Lower leg skin (tissue), 4 donors: ENCODE measurements at regions not wholly inside any gene's neighbourhood (a gene's known extent, or its start where the extent isn't known, plus 50 kb on each side); places are given as distances from the start of the nearest gene placed in this dataset.

Source experiments
- DNase-seq, 2 donors: peaks; one replicate each; pipeline ENCODE4 v3.0.0-alpha.2; 2019; ENCODE audit warnings: low spot score in 2 of 2
- H3K4me3 ChIP-seq: fragments of 200-600 bp; sonication (generic); 2 replicates; pipeline ENCODE4 v1.5.1; 2017; ENCODE audit warnings: mild to moderate bottlenecking, low read depth; ENCODE audit not compliant: poor library complexity, severe bottlenecking
- POLR2A ChIP-seq, 2 donors: fragments of 450-650 bp; IDR thresholded peaks; one replicate each; pipeline ENCODE4 v1.6.1; 2016 to 2017; ENCODE audit warnings: antibody characterized with exemption in 2 of 2, mild to moderate bottlenecking in 1 of 2, moderate library complexity in 1 of 2
- WGBS, 2 donors: methylation state at CpG; one replicate each; pipeline ENCODE4 v1.1.5; 2018; 5-methylcytosine and 5-hydroxymethylcytosine counted together
- intact Hi-C: fragments of 100-400 bp; cut with DNase I; formaldehyde crosslinking; loops from one replicate; pipeline ENCODE4 v1.15.0; 2023; ENCODE audit warnings: low total_unique reads
- TF ChIP-seq, protein P1 (sequence below), 3 donors: fragments of 450-650 bp; IDR thresholded peaks; one replicate each; pipeline ENCODE4 v1.5.1; 2016; ENCODE audit warnings: antibody characterized with exemption in 3 of 3, mild to moderate bottlenecking in 3 of 3, moderate library complexity in 2 of 3

DNA sequence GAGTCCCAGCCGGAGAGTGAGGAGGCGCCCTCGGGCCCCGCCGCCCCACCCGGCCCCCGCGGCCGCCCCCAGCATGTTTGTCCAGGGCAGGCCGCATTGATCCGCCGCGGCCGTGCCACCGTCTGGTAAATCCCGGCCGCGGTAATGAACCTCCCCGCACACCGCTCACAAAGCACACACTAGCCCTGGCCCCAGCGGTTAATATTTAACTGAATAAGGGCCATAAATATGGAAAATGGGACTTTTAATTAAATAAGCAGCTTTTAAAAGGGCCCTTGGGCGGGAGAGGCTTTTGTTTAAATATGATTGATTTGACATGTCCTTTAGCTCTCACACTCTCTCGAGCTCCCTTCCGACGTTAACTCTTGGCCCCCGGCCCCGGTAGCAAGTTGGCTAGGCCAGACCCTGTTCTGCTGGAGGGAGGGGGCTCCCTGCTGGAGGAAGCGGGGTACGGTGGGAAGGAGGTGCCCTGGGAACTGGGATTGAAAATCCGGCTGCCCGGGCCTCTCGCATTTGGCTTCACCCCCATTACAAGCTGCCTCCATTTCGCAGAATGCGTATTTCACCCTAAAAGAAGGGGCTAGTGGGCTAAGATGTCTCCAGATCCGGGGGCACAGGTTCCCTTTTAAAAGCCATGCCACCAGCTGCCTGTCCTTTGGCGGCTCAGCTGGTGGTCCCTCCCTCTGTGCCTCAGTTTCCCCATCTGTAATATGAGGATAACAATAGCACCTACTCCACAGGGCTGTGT, 199.8 kb downstream of the RBM19 start:
- no peak overlapping the region for H3K4me3 ChIP-seq
- no peak for DNase-seq
- intact Hi-C loops, result no loop called here
- WGBS, 2 donors, result 60 to 65% methylated on average over 36 of the region's 36 CpGs
- TF ChIP-seq POLR2A (IDR thresholded peaks at IDR 0.05), result no peak
- TF ChIP-seq, protein P1, sequence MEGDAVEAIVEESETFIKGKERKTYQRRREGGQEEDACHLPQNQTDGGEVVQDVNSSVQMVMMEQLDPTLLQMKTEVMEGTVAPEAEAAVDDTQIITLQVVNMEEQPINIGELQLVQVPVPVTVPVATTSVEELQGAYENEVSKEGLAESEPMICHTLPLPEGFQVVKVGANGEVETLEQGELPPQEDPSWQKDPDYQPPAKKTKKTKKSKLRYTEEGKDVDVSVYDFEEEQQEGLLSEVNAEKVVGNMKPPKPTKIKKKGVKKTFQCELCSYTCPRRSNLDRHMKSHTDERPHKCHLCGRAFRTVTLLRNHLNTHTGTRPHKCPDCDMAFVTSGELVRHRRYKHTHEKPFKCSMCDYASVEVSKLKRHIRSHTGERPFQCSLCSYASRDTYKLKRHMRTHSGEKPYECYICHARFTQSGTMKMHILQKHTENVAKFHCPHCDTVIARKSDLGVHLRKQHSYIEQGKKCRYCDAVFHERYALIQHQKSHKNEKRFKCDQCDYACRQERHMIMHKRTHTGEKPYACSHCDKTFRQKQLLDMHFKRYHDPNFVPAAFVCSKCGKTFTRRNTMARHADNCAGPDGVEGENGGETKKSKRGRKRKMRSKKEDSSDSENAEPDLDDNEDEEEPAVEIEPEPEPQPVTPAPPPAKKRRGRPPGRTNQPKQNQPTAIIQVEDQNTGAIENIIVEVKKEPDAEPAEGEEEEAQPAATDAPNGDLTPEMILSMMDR (IDR thresholded peaks at IDR 0.05), result no peak

DNA sequence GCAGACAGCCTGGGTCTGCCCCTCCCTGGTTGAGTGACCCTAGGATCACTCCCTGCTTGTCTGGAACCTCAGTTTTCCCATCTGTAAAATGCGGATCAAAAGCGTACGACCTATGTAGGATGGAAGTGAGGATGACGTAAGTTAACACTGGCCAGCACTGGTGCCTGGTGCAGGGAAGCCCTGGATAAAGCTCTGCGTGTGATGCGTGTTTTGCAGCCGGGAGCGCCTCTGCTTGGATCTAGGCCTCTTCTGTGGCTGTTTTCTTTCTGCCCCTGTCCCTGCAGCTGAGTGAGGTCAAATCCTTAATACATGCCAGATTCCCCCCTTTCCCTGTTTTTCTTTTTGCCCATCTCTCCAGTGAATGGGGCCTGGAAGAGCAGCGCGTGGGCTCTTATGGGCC, 201.5 kb downstream of the RBM19 start:
- intact Hi-C loops, result no loop called here
- WGBS, 2 donors, result 76 to 79% methylated on average over 10 of the region's 10 CpGs

DNA sequence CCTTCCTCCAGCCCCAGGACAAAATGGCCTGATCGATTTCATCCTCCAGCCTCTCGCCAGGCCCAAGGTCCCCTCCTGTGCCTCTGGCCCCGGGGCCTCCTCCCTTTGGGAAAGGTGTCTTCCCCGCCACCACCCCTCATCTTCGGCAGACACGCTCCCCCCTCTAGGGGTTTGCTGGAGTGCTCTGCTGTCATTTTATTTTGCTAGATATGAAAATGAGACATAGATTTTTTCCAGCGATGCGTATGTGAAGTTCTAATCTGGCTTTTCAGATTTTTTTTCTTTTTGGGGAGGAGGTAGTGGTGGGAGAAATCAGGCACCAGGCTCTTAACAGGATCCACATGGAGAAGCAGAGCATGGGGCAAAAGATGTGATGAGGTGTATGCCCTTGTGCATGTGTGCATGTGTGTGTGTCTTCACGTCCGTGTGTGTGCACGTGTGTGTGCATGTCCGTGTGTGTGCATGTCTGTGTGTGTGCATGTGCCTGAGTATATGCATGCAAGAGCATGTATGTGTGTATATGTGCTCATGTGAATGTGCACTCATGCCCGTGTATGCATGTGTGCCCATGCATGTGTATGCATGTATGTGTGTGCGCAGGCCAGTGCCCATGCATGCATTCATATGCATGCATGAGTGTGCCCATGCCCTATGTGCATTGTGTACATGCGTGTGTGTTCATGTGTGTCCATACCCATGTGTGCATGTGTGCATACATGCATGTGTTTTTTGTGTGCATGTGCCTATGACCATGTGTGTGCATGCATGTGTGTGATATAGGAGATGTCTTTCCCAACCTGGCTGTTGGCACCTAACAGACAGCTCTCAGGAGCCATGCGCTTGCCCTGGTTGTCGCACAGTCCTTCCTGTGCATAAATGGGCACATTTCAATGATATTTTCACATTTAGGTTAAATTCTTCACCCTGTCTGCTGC, 203.0 kb downstream of the RBM19 start:
- DNase-seq, result no peak
- WGBS, 2 donors, result 55 to 56% methylated on average over 17 of the region's 17 CpGs
- H3K4me3 ChIP-seq, result no peak overlapping the region
- intact Hi-C loops, result no loop called here
- TF ChIP-seq POLR2A (IDR thresholded peaks at IDR 0.05), result no peak
- TF ChIP-seq, protein P1 (IDR thresholded peaks at IDR 0.05), result no peak

More for the DNA sequence above, 201.5 kb downstream of the RBM19 start:
- DNase-seq, result no peak
- TF ChIP-seq POLR2A (IDR thresholded peaks at IDR 0.05), result no peak
- TF ChIP-seq, protein P1 (IDR thresholded peaks at IDR 0.05), result no peak
- H3K4me3 ChIP-seq, result no peak overlapping the region

DNA sequence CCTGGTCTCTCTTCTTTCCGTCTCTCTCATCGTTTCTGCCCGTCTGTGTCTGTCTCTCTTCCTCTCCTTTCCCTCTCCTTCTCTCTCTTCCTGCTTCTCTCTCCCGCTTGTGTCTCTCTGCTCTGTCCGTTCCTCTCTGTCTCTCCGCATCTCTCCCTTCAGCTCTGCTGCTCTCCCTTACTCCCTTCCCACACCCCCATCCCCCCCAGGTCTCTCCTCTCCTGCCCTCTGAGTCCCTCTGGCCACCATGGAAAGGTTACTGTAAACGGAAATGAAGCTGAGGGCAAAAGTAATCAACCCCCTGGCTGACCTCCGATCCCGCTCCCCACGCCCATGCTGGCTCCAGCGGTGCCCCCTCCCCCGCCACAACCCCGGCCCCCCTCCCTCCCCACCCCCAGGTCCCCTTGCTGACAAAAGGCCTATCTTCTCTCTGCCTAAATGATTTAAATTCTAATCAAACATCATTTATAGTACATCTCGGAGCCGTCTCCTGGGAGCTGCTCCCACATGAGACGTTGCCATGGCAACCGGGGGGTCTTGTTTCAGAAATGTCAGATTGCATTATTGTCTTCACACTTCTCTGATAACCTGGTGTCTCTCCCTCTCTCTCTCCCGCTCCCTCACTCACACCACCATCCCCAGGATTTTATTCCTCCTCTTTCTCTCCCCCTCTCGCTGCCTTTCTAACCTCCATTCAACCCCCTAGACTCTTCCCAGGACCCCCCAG, 203.8 kb downstream of the RBM19 start:
- no peak overlapping the region for H3K4me3 ChIP-seq
- intact Hi-C loops, result no loop called here
- WGBS, 2 donors, result 18 to 22% methylated on average over 19 of the region's 19 CpGs
- no peak for TF ChIP-seq POLR2A (IDR thresholded peaks at IDR 0.05)
- TF ChIP-seq, protein P1 (IDR thresholded peaks at IDR 0.05), result no peak
- DNase-seq, result no peak

DNA sequence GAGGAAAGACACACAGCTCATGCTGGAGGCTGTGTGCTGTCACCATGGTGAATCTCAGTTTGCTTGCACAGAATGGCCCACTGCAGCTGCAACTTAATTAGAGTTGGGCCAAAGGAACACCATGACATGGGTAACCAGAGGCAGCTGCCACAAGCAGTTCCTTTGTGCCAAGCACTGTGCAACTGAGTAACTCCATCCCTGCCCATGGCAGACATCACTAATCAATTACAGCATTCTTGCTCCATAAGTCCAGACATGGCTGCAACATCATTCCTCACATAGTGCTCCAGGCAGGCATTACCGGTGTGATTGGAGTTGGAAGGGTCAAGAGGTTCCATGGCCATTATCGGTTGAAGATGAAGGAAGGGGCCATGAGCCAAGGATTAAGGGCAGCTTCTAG, 207.0 kb downstream of the RBM19 start:
- intact Hi-C loops, result no loop called here
- H3K4me3 ChIP-seq, result no peak overlapping the region
- no peak for DNase-seq
- WGBS, 2 donors, result 88 to 90% methylated on average over 2 of the region's 2 CpGs
- TF ChIP-seq, protein P1 (IDR thresholded peaks at IDR 0.05), result no peak
- TF ChIP-seq POLR2A (IDR thresholded peaks at IDR 0.05), result no peak
